GM21619 (cell line): ENCODE measurements at regions not wholly inside any gene's neighbourhood (a gene's known extent, or its start where the extent isn't known, plus 50 kb on each side); places are given as distances from the start of the nearest gene placed in this dataset.
"Not testable (repeated sequence)": the region's sequence is repeated elsewhere in the genome, so short reads cannot be mapped to it uniquely, and the experiment has no call there.

Experiments used
- ATAC-seq: cut with Tn5 transposase; IDR thresholded peaks from one replicate; pipeline ENCODE4 v1.9.1; 2021; ENCODE audit not compliant: unreplicated experiment

DNA sequence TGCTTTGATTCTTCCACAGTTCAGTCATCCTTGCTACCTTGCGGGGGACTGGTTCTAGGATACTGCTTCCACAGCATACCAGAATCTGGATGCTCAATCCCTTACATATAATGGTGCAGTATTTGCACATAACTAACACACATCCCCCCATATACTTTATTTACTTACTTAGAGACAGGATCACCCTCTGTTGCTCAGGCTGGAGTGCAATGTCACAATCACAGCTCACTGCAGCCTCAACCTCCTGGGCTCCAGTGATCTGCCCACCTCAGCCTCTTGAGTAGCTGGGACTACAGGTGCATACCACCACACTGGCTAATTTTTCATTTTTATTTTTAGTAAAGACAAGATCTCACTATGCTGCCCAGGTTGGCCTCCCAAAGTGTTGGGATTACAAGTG, 112.2 kb downstream of the GOSR1 start:
- no peak for ATAC-seq

DNA sequence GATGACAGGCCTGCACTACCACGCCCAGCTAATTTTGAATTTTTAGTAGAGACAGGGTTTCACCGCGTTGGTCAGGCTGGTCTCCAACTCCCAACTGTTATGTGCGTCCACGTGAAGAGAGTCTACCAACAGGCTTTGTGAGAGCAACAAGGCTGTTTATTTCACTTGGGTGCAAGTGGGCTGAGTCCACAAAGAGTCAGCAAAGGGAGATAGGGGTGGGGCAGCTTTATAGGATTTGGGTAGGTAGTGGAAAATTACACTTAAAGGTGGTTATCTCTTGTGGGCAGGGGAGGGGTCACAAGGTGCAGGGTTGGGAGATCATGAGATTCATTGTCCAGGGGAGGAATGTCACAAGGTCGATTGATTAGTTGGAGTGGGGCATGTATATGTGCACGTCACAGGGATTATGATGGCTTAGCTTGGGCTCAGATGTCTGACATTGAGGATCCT, 111.6 kb downstream of the GOSR1 start:
- ATAC-seq = no peak

DNA sequence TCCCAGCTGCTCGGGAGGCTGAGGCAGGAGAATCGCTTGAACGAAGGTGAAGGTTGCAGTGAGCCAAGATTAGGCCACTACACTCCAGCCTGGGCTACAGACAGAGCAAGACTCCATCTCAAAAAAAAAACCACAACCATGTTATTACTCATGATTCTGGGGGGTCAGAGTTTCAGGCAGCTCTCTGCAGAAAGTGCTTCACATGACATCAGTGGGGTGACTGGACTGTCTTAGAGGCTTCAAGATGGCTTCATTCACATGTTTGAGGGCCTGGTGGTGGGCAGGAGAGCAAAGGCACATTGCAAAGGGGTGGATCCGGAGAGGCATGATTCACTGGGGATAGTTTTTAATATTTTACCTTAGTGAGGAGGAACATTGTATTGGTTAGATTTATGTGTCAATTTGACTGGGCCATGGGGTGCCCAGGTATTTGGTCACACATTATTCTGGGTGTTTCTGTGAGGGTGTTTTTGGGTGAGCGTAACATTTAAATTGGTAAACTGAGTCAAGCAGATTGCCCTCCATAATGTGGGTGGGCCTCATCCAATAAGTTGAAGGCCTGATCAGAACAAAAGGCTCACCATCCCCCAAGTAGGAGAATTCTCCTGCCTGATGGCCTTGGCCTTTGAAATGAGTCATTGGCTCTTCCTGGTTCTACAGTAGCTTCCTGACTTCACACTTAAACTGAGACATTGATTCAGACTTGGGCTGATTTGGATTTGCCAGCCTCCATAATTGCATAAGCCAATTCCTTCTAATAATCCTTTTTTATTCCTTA, 109.8 kb downstream of the GOSR1 start:
- ATAC-seq = no peak

DNA sequence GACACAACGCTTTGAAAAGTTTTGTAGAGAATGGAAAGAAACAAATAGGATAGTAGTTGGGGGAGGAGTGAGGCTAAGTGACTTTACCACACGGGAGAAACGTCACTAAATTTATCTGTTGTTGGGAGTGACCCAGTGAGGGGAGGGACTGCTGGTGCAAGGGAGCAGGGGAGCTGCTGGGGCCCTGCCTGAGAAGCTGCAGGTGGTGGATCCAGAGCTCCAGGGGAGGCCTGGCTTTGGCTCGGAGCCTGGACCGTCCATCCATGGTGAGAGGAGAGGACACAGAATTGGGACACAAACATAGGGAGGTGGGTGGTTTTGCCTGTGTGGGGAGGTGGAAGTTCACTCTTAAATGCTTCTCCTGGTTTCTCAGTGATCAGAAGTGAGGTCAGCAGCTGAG, 107.6 kb downstream of the GOSR1 start:
- ATAC-seq = no peak

DNA sequence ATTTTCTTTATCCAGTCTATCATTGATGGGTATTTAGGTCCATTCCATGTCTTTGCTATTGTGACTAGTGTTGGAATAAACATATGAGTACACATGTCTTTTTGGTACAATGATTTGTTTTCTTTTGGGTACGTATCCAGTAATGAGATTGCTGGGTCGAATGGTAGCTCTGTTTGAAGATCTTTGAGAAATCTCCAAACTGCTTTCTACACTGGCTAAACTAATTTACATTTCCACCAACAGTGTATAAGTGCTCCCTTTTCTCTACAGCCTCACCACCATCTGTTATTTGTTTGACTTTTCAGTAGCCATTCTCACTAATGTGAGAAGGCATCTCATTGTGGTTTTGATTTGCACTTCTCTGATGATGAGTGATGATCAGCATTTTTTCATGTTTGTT, 103.7 kb downstream of the GOSR1 start:
- no peak for ATAC-seq

DNA sequence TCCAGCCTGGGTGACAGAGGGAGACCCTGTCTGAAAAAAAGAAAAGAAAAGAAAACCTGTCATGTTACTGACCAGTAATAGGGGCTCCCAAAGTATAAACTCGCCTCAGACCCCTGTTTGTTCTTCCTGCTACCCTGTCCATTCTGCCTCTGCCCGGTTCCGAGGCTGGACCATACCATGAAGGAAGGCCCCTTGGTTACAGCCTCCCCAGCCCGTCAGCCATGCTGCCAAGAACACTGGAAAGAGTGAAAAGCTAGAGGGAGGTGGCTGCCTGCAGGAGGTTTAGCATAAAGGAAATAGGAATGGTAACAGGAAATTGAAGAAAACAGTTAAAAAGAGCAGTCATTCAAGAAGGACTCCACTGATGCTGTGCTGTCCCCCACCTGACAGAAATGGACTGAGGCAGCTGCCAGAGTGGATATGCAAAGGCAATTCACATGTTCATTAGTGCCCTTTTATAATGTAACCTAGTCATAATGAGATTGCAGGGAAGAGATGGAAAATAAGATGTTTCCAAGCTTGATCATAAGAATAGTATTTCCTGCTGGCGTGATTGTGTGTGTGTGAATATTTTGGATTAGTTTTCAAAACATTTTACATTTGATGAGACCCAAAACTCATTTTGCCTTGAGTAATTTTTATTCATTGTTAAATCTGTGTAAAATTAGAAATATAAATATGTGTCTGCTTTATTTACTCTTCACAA, 102.6 kb downstream of the GOSR1 start:
- no peak for ATAC-seq

DNA sequence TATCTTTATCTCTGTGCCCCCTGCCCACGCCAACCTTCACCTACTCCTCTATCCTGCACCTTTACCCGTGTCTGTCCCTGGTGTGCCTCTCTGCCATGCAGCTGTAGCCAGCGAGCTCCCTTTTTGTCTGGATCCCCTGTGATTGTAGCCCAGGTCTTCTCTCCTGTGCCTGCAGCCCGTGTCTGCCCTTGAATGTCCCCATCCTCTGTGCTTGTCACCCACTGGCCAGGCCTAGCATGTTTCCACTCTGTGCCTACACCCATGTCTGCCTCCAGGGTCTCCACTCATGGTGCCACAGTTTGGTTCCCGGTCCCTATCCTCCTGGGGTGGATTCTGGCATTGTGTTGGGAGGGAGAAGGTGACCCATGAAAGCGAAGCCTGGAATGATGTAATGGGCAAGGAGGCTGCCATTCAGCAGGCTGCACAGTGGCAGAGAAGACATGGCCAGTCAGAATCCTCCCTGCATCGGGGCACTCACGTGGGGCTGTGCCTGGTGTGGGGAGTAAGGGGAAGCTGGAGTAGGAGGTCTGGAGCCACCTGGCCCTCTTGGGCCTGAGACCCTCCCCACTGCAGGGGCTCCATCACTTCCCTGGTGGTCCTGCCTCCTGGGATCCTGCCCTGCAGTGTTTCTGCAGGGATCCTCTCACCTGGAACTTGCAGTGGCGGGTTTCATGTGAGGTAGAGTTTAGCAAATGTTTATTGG, 101.0 kb downstream of the GOSR1 start:
- not testable (repeated sequence) for ATAC-seq
